GM12891 (cell line): ENCODE measurements at regions not wholly inside any gene's neighbourhood (a gene's known extent, or its start where the extent isn't known, plus 50 kb on each side); places are given as distances from the start of the nearest gene placed in this dataset.
"Not testable (repeated sequence)": the region's sequence is repeated elsewhere in the genome, so short reads cannot be mapped to it uniquely, and the experiment has no call there.

Experiments
- DNase-seq: peaks from one replicate; pipeline ENCODE4 v3.0.0; 2011; ENCODE audit warnings: low spot score; ENCODE audit not compliant: insufficient read length
- FAIRE-seq: peaks from 2 replicates; lab custom pipeline; 2011; peaks lifted over from hg19 to GRCh38; lab: Jason Lieb, UNC
- PAX5 ChIP-seq: IDR thresholded peaks from 2 replicates; pipeline ENCODE4 v1.6.1; 2011; ENCODE audit warnings: low read length, moderate library complexity, mild to moderate bottlenecking; ENCODE audit not compliant: insufficient read depth, severe bottlenecking
- POLR2A ChIP-seq: IDR thresholded peaks from 2 replicates; pipeline ENCODE4 v1.6.1; 2011; ENCODE audit warnings: low read depth, low read length, control low read depth
- POLR2AphosphoS5 ChIP-seq: IDR thresholded peaks from 2 replicates; pipeline ENCODE4 v1.6.1; 2011; ENCODE audit warnings: low read depth, low read length, control low read depth
- POU2F2 ChIP-seq: IDR thresholded peaks from 2 replicates; pipeline ENCODE4 v1.6.1; 2011; ENCODE audit warnings: low read depth, mild to moderate bottlenecking, control low read depth, low read length, moderate library complexity
- SPI1 ChIP-seq: IDR thresholded peaks from 2 replicates; pipeline ENCODE4 v1.6.1; 2011; ENCODE audit warnings: low read depth, low read length, control low read depth
- TAF1 ChIP-seq: IDR thresholded peaks from 2 replicates; pipeline ENCODE4 v1.6.1; 2011; ENCODE audit warnings: low read depth, low read length, control low read depth

DNA sequence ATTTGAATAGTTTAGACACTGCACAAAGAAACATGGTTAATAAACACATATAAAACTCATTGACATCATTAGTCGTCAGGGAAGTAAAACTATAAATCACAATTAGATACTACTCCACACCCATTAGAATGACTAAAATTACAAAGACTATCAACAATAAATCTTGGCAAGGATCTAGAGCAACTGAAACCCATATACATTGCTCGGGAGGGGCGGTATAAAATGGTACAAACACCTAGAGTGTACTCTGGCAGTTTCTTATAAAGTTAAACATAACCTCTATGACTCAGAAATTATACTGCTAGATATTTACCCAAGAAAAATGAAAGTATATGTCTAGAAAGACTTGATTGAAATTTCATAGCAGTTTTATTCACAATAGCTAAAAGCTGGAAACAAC is 434.2 kb downstream of the RWDD3 start:
- FAIRE-seq (no peak), DNase-seq (no peak)
- TF ChIP-seq SPI1 = no peak
- no peak for TF ChIP-seq POLR2A
- no peak for TF ChIP-seq POLR2AphosphoS5
- TF ChIP-seq TAF1 = no peak
- TF ChIP-seq POU2F2 = no peak
- TF ChIP-seq PAX5 = no peak

DNA sequence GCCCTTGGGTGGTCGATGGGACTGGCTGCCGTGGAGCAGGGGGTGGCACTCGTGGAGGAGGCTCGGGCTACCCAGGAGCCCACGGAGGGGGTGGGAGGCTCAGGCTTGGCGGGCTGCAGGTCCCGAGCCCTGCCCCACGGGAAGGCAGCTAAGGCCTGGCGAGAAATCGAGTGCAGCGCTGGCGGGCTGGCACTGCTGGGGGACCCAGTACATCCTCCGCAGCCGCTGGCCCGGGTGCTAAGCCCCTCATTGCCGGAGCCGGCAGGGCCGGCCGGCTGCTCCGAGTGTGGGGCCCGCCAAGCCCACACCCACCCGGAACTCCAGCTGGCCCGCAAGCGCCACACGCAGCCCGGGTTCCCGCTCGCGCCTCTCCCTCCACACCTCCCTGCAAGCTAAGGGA is 435.6 kb downstream of the RWDD3 start:
- not testable (repeated sequence) for FAIRE-seq, DNase-seq

DNA sequence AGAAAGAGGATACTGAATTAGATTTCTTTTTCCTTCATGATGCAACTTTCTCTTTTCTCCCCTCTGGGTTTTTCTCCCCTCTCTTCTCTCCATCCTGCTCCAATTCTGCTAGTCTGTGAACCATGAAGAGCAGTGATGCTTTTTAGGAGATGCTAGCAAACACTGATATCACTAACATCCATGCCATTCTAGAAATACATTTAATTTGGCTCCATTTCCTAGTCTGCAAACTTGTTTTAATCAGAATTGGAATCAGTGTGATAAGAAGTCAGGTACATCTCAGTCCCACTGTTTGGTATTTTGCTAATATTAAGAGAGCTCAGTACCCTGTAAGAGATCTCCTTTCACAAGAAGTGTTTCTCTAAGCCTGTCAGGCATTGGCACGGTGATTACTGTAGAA is 437.1 kb downstream of the RWDD3 start:
- TF ChIP-seq POLR2A (no peak), POLR2AphosphoS5 (no peak), PAX5 (no peak), POU2F2 (no peak), TAF1 (no peak), SPI1 (no peak)
- FAIRE-seq (no peak), DNase-seq (no peak)

DNA sequence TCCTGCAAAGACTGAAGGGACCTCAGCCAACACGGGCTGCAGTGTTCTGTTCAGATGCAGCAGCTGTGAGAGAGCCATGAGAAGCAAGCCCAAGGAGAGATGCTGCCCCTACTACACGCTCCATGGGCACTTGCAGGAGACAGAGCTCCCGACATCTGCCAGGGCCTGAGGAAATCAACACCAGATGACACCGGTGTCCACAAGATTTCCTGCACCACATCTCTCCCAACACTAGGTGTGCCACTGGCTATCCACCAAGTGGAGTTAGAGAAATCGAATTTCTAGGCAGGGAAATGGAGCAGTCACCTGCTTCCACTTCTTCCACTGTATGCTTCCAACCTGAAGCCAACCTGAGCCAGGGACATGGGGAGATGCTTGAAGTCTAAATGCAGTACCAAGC is 445.3 kb downstream of the RWDD3 start:
- FAIRE-seq (no peak), DNase-seq (no peak)
- no peak for TF ChIP-seq POU2F2
- no peak for TF ChIP-seq TAF1
- no peak for TF ChIP-seq POLR2AphosphoS5
- no peak for TF ChIP-seq PAX5
- TF ChIP-seq SPI1 = no peak
- TF ChIP-seq POLR2A = no peak

DNA sequence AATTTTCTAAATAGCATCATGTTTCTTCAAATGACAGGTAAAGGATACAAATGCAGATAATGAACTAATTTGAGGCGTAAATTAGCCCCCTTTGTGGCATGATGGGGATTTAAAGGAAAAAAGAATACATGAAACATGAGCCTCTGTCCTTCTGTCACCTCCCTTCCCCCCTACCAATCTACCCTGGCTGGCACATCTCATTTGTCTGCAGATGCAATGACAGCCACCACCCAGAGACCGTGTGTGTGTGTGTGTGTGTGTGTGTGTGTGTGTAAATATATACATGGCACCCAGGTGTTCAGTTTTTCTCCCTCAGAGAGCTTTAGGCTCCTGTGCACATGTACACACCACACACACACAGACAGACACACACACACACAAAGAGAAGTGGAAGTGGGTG is 451.1 kb downstream of the RWDD3 start:
- TF ChIP-seq POLR2AphosphoS5 (no peak), SPI1 (no peak), TAF1 (no peak), POLR2A (no peak), PAX5 (no peak), POU2F2 (no peak)
- no peak for DNase-seq
- no peak for FAIRE-seq

DNA sequence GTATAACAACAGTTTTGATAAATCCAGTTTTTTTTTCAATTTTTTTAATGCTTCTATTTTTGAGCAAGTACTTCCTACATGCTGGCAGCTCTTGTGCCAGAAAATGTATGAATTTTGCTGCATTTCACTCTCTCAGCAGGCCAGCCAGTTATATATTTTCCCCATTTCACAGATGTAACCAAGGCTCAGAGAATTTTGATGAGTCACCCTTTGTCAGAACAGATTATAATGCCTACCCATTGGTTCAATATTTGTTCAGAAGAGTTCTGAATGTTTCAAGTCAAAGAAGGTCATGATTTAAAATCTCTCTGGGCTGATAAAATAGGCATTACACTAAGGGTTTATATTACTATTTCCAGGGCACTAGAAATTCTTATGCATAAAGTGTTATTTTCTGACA is 452.2 kb downstream of the RWDD3 start:
- TF ChIP-seq POLR2A = no peak
- no peak for TF ChIP-seq PAX5
- no peak for TF ChIP-seq TAF1
- TF ChIP-seq POLR2AphosphoS5 = no peak
- no peak for TF ChIP-seq POU2F2
- TF ChIP-seq SPI1 = no peak
- DNase-seq = no peak
- no peak for FAIRE-seq

DNA sequence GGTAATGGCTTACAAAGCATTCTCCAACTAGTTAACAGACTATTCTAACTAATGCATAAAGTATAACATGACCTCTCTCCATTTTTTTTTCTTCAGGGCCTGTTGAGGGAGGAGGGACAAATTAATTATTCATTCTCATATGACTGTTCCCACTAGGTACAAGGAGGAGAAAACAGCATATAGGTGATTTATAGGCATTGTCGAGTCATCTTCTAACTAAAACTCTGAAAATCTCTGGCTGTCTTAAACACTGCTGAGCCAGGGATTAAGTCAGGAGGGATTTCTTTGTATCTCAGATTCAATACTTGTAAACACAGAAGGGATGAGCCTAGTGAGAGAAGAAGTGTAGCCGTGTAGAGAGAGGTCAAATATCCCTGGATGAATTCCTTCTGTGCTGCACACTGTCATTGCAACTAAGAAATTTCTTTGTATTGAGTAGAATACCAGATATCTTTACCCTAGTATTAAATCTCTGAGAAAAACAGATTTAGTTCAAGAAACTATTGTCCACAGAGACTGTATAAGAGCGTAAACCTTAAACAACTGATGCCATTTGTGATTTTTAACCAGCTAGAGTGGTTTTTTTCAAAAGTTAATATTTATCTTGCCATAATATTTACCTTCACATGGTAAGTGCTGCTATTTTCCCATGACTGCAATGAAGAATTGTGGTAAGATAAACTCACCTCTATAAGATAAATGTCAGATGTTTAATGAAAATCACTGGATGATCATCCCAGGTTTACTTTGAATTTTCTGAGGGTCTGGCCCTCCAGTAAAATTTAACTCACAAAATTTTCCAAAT is 465.3 kb downstream of the RWDD3 start:
- TF ChIP-seq POU2F2 (no peak), TAF1 (no peak), PAX5 (no peak), SPI1 (no peak), POLR2A (no peak), POLR2AphosphoS5 (no peak)
- FAIRE-seq (no peak), DNase-seq (no peak)

DNA sequence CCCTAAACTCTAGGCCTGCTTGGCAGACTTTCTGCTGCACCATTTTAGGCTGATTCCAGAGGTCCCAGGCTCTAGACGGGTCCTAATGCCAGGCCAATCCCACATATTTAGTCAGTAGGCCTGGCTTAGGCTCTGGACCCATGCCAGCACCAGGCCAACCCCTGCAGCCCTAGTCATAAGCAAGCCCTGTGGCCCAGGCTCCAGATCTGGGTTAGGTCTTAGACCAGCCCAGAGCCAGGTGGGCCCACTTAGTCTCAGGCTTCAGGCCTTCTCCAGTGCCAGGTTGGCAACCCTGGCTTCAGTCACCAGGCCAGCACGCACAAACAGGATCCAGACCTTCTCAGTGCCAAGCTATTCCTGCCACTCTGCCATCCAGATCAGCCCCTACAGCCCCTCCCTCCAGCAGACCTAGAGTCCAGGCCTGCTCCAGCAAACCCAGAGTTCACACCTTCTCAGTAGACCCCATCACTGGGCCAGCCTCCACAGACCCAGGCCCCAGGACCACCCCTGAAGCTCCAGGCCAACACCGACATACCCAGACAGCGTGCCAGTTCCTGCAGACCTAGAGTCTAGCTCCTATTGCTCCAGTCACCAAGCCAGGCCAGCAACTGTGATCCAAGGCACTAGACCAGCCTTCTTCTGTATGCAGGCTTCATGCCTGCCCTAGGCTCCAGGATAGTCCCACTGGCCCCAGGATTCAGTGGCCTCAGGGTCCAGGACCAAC is 467.6 kb downstream of the RWDD3 start:
- no peak for FAIRE-seq
- DNase-seq = no peak

DNA sequence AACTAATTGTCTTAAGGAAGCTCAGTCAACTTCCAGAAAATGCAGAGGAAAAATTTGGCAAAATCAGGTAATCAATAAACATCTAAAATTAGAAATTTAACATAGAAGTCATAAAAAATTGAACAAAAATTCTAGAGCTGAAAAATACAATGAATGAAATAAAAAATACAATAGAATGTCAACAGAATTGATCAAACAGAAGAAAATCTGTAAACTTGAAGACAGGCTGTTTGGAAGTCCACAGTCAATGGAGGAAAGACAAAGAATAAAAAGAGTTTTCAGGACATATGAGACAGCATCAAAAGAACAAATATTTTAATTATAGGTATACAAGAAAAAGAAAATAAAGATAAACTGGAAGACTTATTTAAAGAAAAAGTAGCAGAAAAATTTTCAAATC is 469.0 kb downstream of the RWDD3 start:
- FAIRE-seq = no peak

More for the DNA sequence above, 467.6 kb downstream of the RWDD3 start:
- TF ChIP-seq POLR2A (no peak), SPI1 (no peak), POU2F2 (no peak), PAX5 (no peak), TAF1 (no peak), POLR2AphosphoS5 (no peak)

DNA sequence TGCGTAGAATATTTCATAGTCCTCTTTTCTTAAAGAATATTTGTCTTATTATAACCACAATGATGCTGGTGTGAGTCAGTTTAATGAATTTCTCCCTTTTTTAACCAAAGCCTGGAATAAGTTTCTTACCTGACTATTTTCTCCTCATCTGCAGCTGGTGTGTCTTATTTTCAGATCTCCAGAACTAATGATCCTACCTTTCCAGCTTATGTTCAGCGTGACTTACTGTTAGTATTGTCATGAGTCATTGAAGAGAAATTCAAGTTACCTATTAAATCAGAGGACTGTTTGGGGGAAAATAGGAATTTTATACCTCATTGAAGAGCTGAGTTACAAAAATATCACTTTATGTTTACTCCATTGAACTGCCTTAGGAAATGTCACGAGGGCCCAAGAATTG is 482.1 kb downstream of the RWDD3 start:
- TF ChIP-seq POU2F2 (no peak), TAF1 (no peak), POLR2A (no peak), SPI1 (no peak), POLR2AphosphoS5 (no peak), PAX5 (no peak)
- DNase-seq (no peak), FAIRE-seq (no peak)

More for the DNA sequence above, 469.0 kb downstream of the RWDD3 start:
- DNase-seq = no peak
- TF ChIP-seq POU2F2 (no peak), TAF1 (no peak), SPI1 (no peak), PAX5 (no peak), POLR2AphosphoS5 (no peak), POLR2A (no peak)
